Activated T-helper 2 cell treated with anti-CD3 and anti-CD28 coated beads, Interferon-gamma antibody, Interleukin-2, Interleukin-4, amounts not matched to agents 10 μg/mL and 5 μg/mL and 100 μg/mL, durations not matched to agents 14 hours and 24 hours and 36 hours (primary cell): ENCODE measurements at regions not wholly inside any gene's neighbourhood (a gene's known extent, or its start where the extent isn't known, plus 50 kb on each side); places are given as distances from the start of the nearest gene placed in this dataset.

ENCODE experiments used
- DNase-seq: peaks from one replicate; pipeline ENCODE4 v3.0.0; 2021; ENCODE audit warnings: low spot score
- H3K27ac Mint-ChIP-seq: one replicate; pipeline ENCODE4 v1.8.0; 2021; ENCODE audit warnings: mixed read lengths
- H3K27me3 Mint-ChIP-seq: one replicate; pipeline ENCODE4 v1.8.0; 2021; ENCODE audit warnings: low read depth, mixed read lengths
- H3K36me3 Mint-ChIP-seq: one replicate; pipeline ENCODE4 v1.8.0; 2021; ENCODE audit warnings: low read depth, mixed read lengths
- H3K4me1 Mint-ChIP-seq: one replicate; pipeline ENCODE4 v1.8.0; 2021; ENCODE audit warnings: low read depth, mixed read lengths
- H3K4me3 Mint-ChIP-seq: one replicate; pipeline ENCODE4 v1.8.0; 2021; ENCODE audit warnings: low read depth, mild to moderate bottlenecking, moderate library complexity, mixed read lengths
- H3K9me3 Mint-ChIP-seq: one replicate; pipeline ENCODE4 v1.8.0; 2021; ENCODE audit warnings: mixed read lengths
- intact Hi-C: fragments of 100-400 bp; cut with micrococcal nuclease; formaldehyde crosslinking; loops from one replicate; pipeline ENCODE4 v1.15.1; 2023

DNA sequence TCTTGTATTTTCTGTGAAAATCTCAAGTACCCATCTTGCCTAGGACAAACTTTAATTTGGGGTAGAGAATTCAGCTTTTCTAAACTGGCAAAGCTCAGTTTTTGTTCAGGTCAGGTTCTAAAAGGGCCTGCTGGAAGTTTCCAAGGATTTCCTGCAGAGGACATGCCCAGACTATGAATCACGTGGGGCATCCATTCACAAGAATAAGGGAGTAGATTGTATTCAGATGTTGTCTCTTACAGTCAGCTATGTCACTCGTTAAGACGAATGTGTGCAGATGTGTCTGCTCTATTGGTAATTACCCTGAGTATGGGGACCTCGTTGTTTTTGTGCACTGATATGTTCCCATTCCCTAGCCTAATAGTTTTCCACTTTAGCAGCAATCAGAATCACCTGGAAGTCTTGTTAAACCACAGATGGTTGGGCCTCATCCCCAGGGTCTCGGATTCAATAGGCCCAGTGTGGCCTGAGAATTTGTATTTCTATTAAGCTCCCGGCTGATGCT lies 81.0 kb upstream of the ITPRID1 start:
- no peak overlapping the region for H3K27ac Mint-ChIP-seq
- no peaks in the 10 kb centered on the region for H3K9me3 Mint-ChIP-seq
- no peaks in the 10 kb centered on the region for H3K4me1 Mint-ChIP-seq
- H3K4me3 Mint-ChIP-seq, result no peak overlapping the region
- no peaks in the 10 kb centered on the region for H3K27me3 Mint-ChIP-seq
- intact Hi-C loops, result no loop called here
- H3K36me3 Mint-ChIP-seq, result no peaks in the 10 kb centered on the region
- DNase-seq, result no peak

DNA sequence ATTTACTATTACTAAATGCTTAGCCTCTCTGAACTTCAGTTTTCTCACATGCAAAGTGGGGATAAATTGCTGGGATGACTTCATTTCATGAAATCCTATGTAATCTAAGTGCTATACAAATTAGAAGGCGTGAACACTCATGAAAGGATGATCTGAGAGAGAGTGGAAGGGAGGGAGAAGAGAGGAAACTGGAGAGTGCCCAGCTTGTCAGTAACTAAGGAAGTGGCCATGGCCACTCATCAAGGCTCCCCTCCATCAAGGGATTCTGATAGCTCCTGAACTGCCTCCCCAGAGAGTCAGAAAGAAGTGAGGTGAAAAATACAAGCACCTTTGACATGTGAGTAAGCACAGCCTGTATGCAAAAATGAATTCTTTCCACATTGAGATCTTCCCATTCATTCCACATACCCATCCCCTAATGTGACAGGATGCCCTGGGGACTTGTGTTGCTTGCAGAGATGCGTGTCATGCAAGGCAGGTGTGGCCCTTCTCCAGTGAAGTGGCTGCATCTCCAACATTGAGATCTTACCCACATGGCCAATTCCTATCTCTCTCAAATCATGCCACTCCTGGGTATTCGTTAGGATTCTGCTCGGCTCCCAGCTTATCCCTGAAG lies 76.5 kb upstream of the ITPRID1 start:
- Mint-ChIP-seq H3K9me3 (no peaks in the 10 kb centered on the region), H3K27ac (no peak overlapping the region), H3K27me3 (no peaks in the 10 kb centered on the region), H3K4me3 (no peak overlapping the region), H3K4me1 (no peaks in the 10 kb centered on the region), H3K36me3 (no peaks in the 10 kb centered on the region)
- DNase-seq, result no peak
- intact Hi-C loops, result no loop called here

DNA sequence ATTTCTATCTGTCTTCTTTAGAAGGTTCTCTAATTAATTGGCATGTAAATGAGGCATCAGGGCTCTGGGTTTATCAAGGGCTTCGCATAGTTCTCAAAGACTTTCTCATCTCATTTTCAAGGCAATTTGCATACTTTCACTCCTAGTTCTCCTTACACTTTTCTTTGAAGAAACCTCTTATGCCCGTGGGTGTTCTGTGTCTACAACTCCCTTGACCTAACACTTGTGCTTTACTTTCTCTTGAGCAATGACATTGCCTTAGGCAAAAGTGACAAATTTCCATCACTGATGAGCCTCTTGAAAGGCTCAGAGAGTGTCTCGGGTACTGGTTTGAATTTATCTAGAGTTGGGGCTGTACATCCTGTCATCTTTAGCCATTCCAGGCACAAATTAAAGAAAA lies 74.7 kb upstream of the ITPRID1 start:
- no peak overlapping the region for H3K4me3 Mint-ChIP-seq
- no peaks in the 10 kb centered on the region for H3K4me1 Mint-ChIP-seq
- H3K36me3 Mint-ChIP-seq, result no peaks in the 10 kb centered on the region
- no peaks in the 10 kb centered on the region for H3K27me3 Mint-ChIP-seq
- no peaks in the 10 kb centered on the region for H3K9me3 Mint-ChIP-seq
- no peak for DNase-seq
- H3K27ac Mint-ChIP-seq, result no peak overlapping the region
- intact Hi-C loops, result no loop called here

DNA sequence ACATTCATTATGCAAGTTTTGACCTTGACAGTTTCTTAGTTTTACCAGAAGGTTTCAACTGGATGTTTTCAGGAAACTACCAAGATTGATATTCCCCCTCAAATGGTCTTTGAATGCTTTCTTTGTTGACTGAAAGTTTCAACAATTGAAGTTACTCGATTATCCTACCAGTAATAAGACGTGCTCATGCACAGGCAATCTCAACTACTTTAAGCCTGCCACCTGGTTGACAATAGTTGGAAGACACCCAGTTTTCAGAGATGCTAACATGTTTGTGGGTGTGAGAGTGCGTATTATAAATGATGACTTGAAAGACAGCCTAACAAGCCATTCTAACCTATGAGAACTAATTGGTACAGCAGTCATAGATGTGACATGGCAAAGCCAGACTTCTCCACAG lies 73.4 kb upstream of the ITPRID1 start:
- Mint-ChIP-seq H3K4me1 (no peaks in the 10 kb centered on the region), H3K9me3 (no peaks in the 10 kb centered on the region), H3K27me3 (no peaks in the 10 kb centered on the region), H3K27ac (no peak overlapping the region), H3K4me3 (no peak overlapping the region), H3K36me3 (no peaks in the 10 kb centered on the region)
- intact Hi-C loops, result no loop called here
- no peak for DNase-seq

DNA sequence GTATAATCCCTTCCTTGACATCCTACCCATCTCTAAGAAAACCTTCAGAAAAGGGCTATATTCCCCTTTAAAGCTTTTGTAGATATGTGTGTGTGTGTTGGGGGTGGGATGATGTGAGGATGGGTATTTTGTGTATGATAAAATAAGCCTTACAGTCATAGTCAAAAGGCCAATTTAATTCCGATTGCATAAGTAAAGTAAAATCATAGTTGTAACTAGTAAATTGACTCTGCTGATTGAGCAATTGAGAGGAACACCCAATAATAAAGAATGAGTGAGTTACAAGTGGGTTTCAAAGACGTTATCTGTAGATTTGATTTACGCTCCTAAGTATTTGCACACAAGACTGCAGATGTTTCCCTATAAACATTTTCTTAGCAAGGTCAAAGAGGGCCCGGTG lies 71.3 kb upstream of the ITPRID1 start:
- intact Hi-C loops, result loop anchor here (2.0 kb wide), 1 partner anchor 46 kb away; no protein-coding TSS in a partner anchor
- Mint-ChIP-seq H3K27me3 (no peaks in the 10 kb centered on the region), H3K9me3 (no peaks in the 10 kb centered on the region), H3K36me3 (no peaks in the 10 kb centered on the region), H3K27ac (no peak overlapping the region), H3K4me3 (no peak overlapping the region), H3K4me1 (no peaks in the 10 kb centered on the region)
- DNase-seq, result no peak

DNA sequence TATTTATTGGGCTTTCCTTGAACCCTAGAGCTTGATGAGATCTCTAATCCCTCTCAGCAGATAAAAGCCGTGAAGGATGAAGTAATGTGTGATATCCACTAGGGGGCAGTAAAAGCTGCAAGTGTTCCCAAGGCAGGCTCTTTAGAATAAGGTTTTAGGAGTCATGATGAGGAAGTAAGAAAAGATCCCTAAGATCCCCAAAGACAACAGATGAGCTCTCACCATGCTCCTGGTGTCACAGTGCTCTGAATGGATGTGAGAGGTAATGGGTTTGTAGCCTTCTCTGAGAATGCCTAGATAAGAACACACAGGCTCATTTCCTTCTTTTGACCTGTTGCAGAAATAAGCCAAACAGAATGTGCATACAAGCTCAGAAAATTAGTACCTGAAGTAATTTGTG lies 70.4 kb upstream of the ITPRID1 start:
- no peaks in the 10 kb centered on the region for H3K4me1 Mint-ChIP-seq
- no peak overlapping the region for H3K4me3 Mint-ChIP-seq
- no peak overlapping the region for H3K27ac Mint-ChIP-seq
- H3K27me3 Mint-ChIP-seq, result no peaks in the 10 kb centered on the region
- no peak for DNase-seq
- intact Hi-C loops, result loop anchor here (2.0 kb wide), 1 partner anchor 45 kb away; no protein-coding TSS in a partner anchor
- no peaks in the 10 kb centered on the region for H3K36me3 Mint-ChIP-seq
- H3K9me3 Mint-ChIP-seq, result no peaks in the 10 kb centered on the region

DNA sequence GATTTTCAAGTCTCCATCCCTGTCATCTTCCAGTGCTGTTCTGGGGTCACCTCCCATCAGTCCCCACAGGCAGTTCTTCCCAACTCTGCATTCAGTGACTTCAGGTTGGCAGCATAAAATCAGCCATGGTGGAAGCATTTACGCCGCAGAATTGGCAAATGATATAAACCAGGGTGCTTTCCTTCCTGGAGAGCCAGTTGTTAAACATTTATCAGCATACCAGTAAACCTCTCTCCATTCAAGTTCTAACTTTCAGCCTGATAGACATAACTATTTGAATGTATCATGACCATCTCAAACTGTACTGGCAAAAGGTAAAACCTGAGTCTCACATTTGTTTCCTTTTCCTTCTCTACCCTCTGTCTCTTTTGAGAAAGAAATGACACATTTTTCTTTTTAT lies 69.7 kb upstream of the ITPRID1 start:
- intact Hi-C loops, result no loop called here
- Mint-ChIP-seq H3K4me1 (no peaks in the 10 kb centered on the region), H3K4me3 (no peak overlapping the region), H3K36me3 (no peaks in the 10 kb centered on the region), H3K27me3 (no peaks in the 10 kb centered on the region), H3K9me3 (no peaks in the 10 kb centered on the region), H3K27ac (no peak overlapping the region)
- no peak for DNase-seq

DNA sequence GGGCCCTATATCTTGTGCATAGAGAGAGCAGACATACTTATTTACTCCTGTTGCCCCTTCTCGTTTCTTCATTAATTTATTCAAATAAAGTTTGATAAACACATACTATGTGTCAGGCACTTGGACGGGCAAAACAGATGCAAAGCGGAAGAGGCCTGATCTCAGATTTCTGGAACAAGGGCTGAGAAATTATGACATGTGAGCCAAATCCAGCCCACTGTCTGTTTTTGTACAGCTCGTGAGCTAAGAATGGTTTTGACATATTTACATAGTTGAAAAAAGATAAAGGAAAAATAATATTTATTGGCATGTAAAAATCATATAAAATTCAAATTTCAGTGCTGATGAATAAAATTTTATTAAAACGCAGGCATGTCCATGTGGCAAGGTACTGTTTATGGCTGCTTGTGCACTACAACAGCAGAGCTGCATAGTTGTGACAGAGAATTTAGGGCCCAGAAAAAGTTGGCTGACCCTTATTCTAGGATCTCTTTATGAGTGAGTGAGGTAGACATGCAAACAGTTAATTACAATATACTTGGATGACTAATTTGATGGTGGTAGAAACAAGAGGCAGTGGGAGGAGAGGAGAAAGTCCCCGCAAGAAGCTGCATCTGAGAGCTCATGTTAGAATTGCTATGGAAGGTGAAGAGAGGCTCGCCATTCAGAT lies 68.1 kb upstream of the ITPRID1 start:
- Mint-ChIP-seq H3K9me3 (no peaks in the 10 kb centered on the region), H3K36me3 (no peaks in the 10 kb centered on the region), H3K4me3 (no peak overlapping the region), H3K27ac (no peak overlapping the region), H3K27me3 (no peaks in the 10 kb centered on the region), H3K4me1 (no peaks in the 10 kb centered on the region)
- DNase-seq, result no peak
- intact Hi-C loops, result no loop called here

DNA sequence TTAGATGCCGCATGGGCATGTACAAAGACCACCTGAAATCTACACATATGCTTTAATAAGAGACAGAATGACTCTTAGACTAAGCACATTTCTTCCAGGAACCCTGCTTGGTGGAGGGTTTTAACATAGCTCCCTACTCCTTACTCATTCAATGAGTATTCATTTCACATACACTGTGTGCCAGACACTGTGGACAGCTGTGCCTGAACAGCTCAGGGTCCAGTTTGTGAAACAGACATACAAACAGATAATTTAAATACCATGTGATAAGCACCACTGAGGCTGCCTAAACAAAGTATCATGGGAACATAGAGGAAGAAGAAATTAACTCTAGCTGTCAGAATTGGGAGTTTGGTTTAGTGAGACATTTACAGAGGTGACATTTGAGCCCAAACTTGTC lies 65.2 kb upstream of the ITPRID1 start:
- intact Hi-C loops, result no loop called here
- H3K9me3 Mint-ChIP-seq, result no peaks in the 10 kb centered on the region
- H3K27ac Mint-ChIP-seq, result no peak overlapping the region

DNA sequence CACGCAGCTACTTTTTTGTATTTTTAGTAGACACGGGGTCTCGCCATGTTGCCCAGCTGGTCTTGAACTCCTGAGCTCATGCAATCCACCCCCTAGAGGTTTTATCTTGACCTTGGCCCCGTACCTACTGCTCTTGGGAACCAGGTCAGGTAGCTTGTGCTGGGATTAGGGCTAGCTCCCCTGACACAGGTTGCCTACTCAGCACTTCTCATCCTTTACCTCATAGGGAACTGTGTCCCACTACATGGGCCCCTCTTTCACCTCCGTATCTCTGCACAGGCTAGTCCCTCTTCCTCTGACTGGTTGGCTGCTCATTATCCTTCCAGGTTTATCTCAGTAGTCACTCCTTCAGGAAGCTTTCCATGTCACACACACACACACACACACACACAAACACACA lies 58.0 kb upstream of the ITPRID1 start:
- Mint-ChIP-seq H3K4me1 (no peaks in the 10 kb centered on the region), H3K27ac (no peak overlapping the region), H3K9me3 (no peaks in the 10 kb centered on the region), H3K27me3 (no peaks in the 10 kb centered on the region), H3K36me3 (no peaks in the 10 kb centered on the region), H3K4me3 (no peak overlapping the region)
- no peak for DNase-seq
- intact Hi-C loops, result no loop called here

More for the DNA sequence above, 65.2 kb upstream of the ITPRID1 start:
- DNase-seq, result no peak
- H3K4me3 Mint-ChIP-seq, result no peak overlapping the region
- H3K4me1 Mint-ChIP-seq, result no peaks in the 10 kb centered on the region
- no peaks in the 10 kb centered on the region for H3K27me3 Mint-ChIP-seq
- no peaks in the 10 kb centered on the region for H3K36me3 Mint-ChIP-seq

DNA sequence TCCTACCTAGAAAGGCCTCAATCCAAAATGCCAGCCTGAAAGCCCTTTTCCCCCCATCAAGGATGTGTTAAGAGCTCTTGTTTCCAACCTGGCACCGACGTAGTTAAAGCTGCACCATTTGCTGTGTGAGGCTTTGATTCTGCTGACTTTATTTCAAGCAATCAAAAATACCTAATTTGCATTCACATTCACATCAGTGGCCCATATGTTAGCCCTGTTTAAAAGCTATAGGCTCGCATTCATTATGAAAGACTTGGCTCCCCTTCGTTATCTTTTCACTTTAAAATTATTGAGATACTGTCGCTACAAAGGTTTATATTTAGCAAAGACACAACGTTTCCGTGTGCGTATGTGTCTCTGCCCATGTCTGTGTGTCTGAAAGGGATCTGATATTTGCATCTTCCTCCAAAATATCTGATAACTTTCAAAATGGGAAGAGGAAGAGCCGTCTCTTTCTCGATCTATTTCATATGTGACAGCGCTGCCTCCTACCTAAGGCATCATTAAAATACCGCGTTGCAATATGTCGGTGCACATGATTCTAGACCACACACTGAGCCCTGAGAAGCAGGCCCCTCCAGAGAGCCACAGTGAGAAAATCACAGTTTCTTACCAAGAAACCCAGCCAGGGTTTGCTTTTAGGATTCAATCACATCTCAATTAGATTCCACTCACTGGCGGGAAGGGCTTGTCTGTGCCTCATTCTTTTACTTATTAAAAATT lies 57.1 kb upstream of the ITPRID1 start:
- DNase-seq, result no peak
- intact Hi-C loops, result no loop called here
- no peaks in the 10 kb centered on the region for H3K4me1 Mint-ChIP-seq
- no peaks in the 10 kb centered on the region for H3K9me3 Mint-ChIP-seq
- H3K27ac Mint-ChIP-seq, result no peak overlapping the region
- no peaks in the 10 kb centered on the region for H3K27me3 Mint-ChIP-seq
- no peak overlapping the region for H3K4me3 Mint-ChIP-seq
- H3K36me3 Mint-ChIP-seq, result no peaks in the 10 kb centered on the region

DNA sequence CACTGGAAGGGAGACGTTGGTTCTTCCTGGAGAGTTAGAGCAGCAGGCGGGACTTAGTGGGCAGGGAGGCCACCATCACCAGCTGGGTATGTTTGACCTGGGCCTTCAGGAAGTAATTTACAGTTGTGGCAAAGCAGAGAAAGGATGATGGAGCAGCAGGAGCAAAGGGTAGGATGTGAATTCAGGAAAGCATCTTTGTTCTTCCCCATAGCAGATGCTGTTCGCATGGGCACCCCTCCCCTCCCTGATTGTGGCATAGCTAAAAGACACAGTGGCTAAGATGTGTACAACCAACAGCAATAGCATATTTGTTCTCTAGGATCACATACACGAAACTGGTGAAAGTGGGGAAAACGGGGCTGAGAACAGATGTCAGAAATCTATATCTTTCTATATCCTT lies 56.3 kb upstream of the ITPRID1 start:
- Mint-ChIP-seq H3K4me1 (no peaks in the 10 kb centered on the region), H3K36me3 (no peaks in the 10 kb centered on the region), H3K27ac (no peak overlapping the region), H3K9me3 (no peaks in the 10 kb centered on the region), H3K27me3 (no peaks in the 10 kb centered on the region), H3K4me3 (no peak overlapping the region)
- DNase-seq, result no peak
- intact Hi-C loops, result no loop called here

DNA sequence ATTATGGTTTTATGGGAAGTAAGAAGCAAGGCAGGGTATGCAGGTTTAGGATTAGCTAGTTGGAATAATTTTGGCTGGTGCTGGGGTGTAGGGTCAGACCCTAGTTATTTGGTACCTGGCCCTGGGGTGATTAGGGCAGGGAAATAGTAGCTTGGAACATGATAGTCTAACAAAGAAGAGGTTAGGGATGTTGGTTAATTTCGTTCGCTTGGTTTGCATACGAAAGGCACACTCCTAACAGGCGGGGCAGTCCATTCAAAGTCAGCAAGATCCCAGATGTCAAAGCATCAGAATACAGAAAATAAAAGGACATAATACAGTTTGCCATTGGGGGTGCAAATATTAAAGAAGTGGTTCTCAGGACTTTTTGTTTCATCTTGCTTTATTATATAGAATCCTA lies 55.7 kb upstream of the ITPRID1 start:
- Mint-ChIP-seq H3K36me3 (no peaks in the 10 kb centered on the region), H3K27ac (no peak overlapping the region), H3K4me3 (no peak overlapping the region), H3K9me3 (no peaks in the 10 kb centered on the region), H3K27me3 (no peaks in the 10 kb centered on the region), H3K4me1 (no peaks in the 10 kb centered on the region)
- no peak for DNase-seq
- intact Hi-C loops, result no loop called here
